Mesendoderm (in vitro differentiated cells): ENCODE measurements at regions not wholly inside any gene's neighbourhood (a gene's known extent, or its start where the extent isn't known, plus 50 kb on each side); places are given as distances from the start of the nearest gene placed in this dataset.

ENCODE experiments used
- DNase-seq: peaks from one replicate; pipeline ENCODE4 v3.0.0; 2013
- H2AK5ac ChIP-seq: 2 replicates; pipeline ENCODE4 v1.6.1; 2013; ENCODE audit warnings: low read length, inconsistent platforms
- H2BK120ac ChIP-seq: 2 replicates; pipeline ENCODE4 v1.6.1; 2013; ENCODE audit warnings: low read depth, mild to moderate bottlenecking, low read length, moderate library complexity, mixed read lengths
- H2BK15ac ChIP-seq: replicated peaks from 2 replicates; pipeline ENCODE4 v1.6.1; 2013; ENCODE audit warnings: low read depth, mild to moderate bottlenecking, moderate library complexity
- H2BK5ac ChIP-seq: 2 replicates; pipeline ENCODE4 v1.6.1; 2013; ENCODE audit warnings: low read length, inconsistent platforms
- H3K18ac ChIP-seq: 2 replicates; pipeline ENCODE4 v1.6.1; 2013; ENCODE audit warnings: mild to moderate bottlenecking, low read length, mixed read lengths
- H3K23ac ChIP-seq: one replicate; pipeline ENCODE4 v1.6.1; 2013; ENCODE audit warnings: low read length
- H3K27ac ChIP-seq: 2 replicates; pipeline ENCODE4 v1.5.1; 2013; ENCODE audit warnings: low read depth, mild to moderate bottlenecking, inconsistent platforms, low read length, moderate library complexity
- H3K27me3 ChIP-seq: 2 replicates; pipeline ENCODE4 v1.6.1; 2013; ENCODE audit warnings: low read length, control low read depth, mild to moderate bottlenecking, inconsistent platforms; ENCODE audit not compliant: insufficient read depth, poor library complexity
- H3K36me3 ChIP-seq: 2 replicates; pipeline ENCODE4 v1.6.1; 2013; ENCODE audit warnings: low read length, inconsistent platforms; ENCODE audit not compliant: control insufficient read depth, insufficient read depth
- H3K4ac ChIP-seq: one replicate; pipeline ENCODE4 v1.6.1; 2013; ENCODE audit warnings: low read depth, mild to moderate bottlenecking, low read length, moderate library complexity
- H3K4me1 ChIP-seq: 2 replicates; pipeline ENCODE4 v1.6.1; 2013; ENCODE audit warnings: low read depth, low read length, inconsistent platforms; ENCODE audit not compliant: control insufficient read depth
- H3K4me2 ChIP-seq: 2 replicates; pipeline ENCODE4 v1.6.1; 2013; ENCODE audit warnings: low read length
- H3K4me3 ChIP-seq: 2 replicates; pipeline ENCODE4 v1.5.1; 2013; ENCODE audit warnings: mild to moderate bottlenecking, low read length
- H3K56ac ChIP-seq: one replicate; pipeline ENCODE4 v1.6.1; 2013; ENCODE audit warnings: low read length
- H3K79me1 ChIP-seq: 2 replicates; pipeline ENCODE4 v1.6.1; 2013; ENCODE audit warnings: low read length, inconsistent platforms
- H3K79me2 ChIP-seq: 2 replicates; pipeline ENCODE4 v1.6.1; 2013; ENCODE audit warnings: mild to moderate bottlenecking, low read length; ENCODE audit not compliant: control insufficient read depth, insufficient read depth
- H3K9ac ChIP-seq: 2 replicates; pipeline ENCODE4 v1.6.1; 2013; ENCODE audit warnings: low read length, inconsistent platforms
- H4K5ac ChIP-seq: one replicate; pipeline ENCODE4 v1.6.1; 2013; ENCODE audit warnings: low read length
- H4K8ac ChIP-seq: one replicate; pipeline ENCODE4 v1.6.1; 2013; ENCODE audit warnings: low read depth, mild to moderate bottlenecking, control low read depth, low read length, moderate library complexity
- WGBS: extraction: QIAGEN DNeasy Blood & Tissue Kit; methylation state at CpG from one replicate; pipeline ENCODE4 v1.1.7; 2013; ENCODE audit warnings: low lambda C conversion rate, missing lambda C conversion rate; ENCODE audit not compliant: insufficient coverage; ENCODE audit errors: extremely low coverage; 5-methylcytosine and 5-hydroxymethylcytosine counted together

DNA sequence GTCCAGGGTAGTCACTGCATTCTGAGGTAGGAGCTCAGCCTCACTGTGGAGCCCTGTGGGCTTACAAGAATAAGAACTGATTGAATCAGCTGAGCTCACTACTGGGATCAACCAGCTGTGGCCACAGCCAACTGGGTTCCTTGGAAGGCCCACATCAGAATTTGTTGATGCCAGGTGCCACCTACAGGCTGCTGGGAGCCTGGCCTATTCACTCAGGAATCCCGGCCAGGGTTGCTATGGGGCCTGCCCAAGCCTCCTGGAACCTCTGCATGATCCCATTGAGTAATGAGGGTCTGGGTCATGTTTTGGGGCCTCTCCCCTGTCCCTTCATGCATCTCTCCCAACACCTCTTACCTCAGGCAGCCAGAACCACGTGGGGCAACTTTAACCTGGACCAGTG lies 53.9 kb upstream of the KIAA1210 start:
- no peak overlapping the region for H2BK5ac ChIP-seq
- H2BK15ac ChIP-seq, result no peak overlapping the region
- no peaks in the 10 kb centered on the region for H3K36me3 ChIP-seq
- H3K56ac ChIP-seq, result no peak overlapping the region
- H3K79me2 ChIP-seq, result no peaks in the 10 kb centered on the region
- H4K8ac ChIP-seq, result no peak overlapping the region
- WGBS, result no CpG with 5 or more reads among the region's 2 CpGs
- H3K4me2 ChIP-seq, result no peak overlapping the region
- H3K4ac ChIP-seq, result no peak overlapping the region
- no peak overlapping the region for H3K27ac ChIP-seq
- no peak overlapping the region for H3K9ac ChIP-seq
- no peaks in the 10 kb centered on the region for H3K4me1 ChIP-seq
- H3K27me3 ChIP-seq, result no peaks in the 10 kb centered on the region
- H3K79me1 ChIP-seq, result no peaks in the 10 kb centered on the region
- no peak overlapping the region for H3K18ac ChIP-seq
- H3K23ac ChIP-seq, result no peak overlapping the region
- no peak overlapping the region for H2AK5ac ChIP-seq
- DNase-seq, result peak; percentile 63
- no peak overlapping the region for H2BK120ac ChIP-seq
- H4K5ac ChIP-seq, result no peak overlapping the region
- H3K4me3 ChIP-seq, result no peak overlapping the region

DNA sequence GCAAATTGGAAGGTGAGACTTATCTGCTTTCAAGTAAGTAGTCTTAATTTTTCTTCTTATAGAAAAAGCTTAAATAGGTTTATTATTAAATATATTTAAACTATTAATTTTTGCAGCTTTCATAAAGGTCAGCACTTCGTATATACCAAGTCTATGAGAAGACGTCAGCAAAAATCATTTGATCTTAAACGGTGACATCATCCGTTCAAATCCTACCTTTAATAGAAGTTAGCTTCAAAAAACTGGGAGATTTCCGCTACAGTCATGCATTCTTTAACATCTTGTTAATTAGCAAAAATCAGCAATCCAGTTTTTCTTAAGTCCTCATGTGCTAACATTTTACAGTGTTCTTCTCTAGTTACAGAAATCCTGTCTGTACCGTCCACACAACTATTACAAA lies 49.9 kb upstream of the PGRMC1 start:
- no peak overlapping the region for H2BK5ac ChIP-seq
- no peak overlapping the region for H3K4ac ChIP-seq
- H3K27ac ChIP-seq, result no peak overlapping the region
- no peaks in the 10 kb centered on the region for H3K79me1 ChIP-seq
- no peak overlapping the region for H3K23ac ChIP-seq
- no peak overlapping the region for H3K9ac ChIP-seq
- H2BK15ac ChIP-seq, result no peak overlapping the region
- no peak overlapping the region for H3K4me3 ChIP-seq
- H3K27me3 ChIP-seq, result no peaks in the 10 kb centered on the region
- no peak overlapping the region for H3K56ac ChIP-seq
- H3K4me1 ChIP-seq, result no peaks in the 10 kb centered on the region
- H4K5ac ChIP-seq, result no peak overlapping the region
- no peak overlapping the region for H3K4me2 ChIP-seq
- no peaks in the 10 kb centered on the region for H3K79me2 ChIP-seq
- no peaks in the 10 kb centered on the region for H3K36me3 ChIP-seq
- H4K8ac ChIP-seq, result no peak overlapping the region
- H2AK5ac ChIP-seq, result no peak overlapping the region
- WGBS, result no CpG with 5 or more reads among the region's 6 CpGs
- no peak for DNase-seq
- H3K18ac ChIP-seq, result no peak overlapping the region
- no peak overlapping the region for H2BK120ac ChIP-seq
